ENCODE measurements at regions not wholly inside any gene's neighbourhood (a gene's known extent, or its start where the extent isn't known, plus 50 kb on each side); places are given as distances from the start of the nearest gene placed in this dataset.

GRCh38 chrX:39733745-39734144, 364.0 kb downstream of the BCOR start:
- no peak for DNase-seq (ENCODE audit: insufficient read length, low spot score)
- no peak for TF ChIP-seq CTCF (IDR thresholded peaks at IDR 0.05; ENCODE audit: insufficient read depth, missing control alignments)
- no peak for FAIRE-seq

- TF ChIP-seq CTCF (IDR thresholded peaks at IDR 0.05; ENCODE audit: insufficient read depth, missing control alignments), result no peak
- no peak for FAIRE-seq
Observed at GRCh38 chrX:39734174-39734776, 363.5 kb downstream of the BCOR start.

GRCh38 chrX:39736216-39737211, 361.2 kb downstream of the BCOR start:
- no peak for TF ChIP-seq CTCF (IDR thresholded peaks at IDR 0.05; ENCODE audit: insufficient read depth, missing control alignments)
- FAIRE-seq, result no peak
- DNase-seq (ENCODE audit: insufficient read length, low spot score), result no peak

More at GRCh38 chrX:39734174-39734776, 363.5 kb downstream of the BCOR start:
- DNase-seq (ENCODE audit: insufficient read length, low spot score), result no peak

GRCh38 chrX:39739585-39739984, 358.2 kb downstream of the BCOR start:
- FAIRE-seq (no peak), DNase-seq (ENCODE audit: insufficient read length, low spot score) (no peak)
- TF ChIP-seq CTCF (IDR thresholded peaks at IDR 0.05; ENCODE audit: insufficient read depth, missing control alignments), result no peak

- DNase-seq (ENCODE audit: insufficient read length, low spot score) (no peak), FAIRE-seq (no peak)
- no peak for TF ChIP-seq CTCF (IDR thresholded peaks at IDR 0.05; ENCODE audit: insufficient read depth, missing control alignments)
Observed at GRCh38 chrX:39740078-39740477, 357.7 kb downstream of the BCOR start.

- TF ChIP-seq CTCF (IDR thresholded peaks at IDR 0.05; ENCODE audit: insufficient read depth, missing control alignments), result no peak
- FAIRE-seq (no peak), DNase-seq (ENCODE audit: insufficient read length, low spot score) (no peak)
Observed at GRCh38 chrX:39741904-39742303, 355.9 kb downstream of the BCOR start.

GRCh38 chrX:39745818-39746217, 351.9 kb downstream of the BCOR start:
- no peak for TF ChIP-seq CTCF (IDR thresholded peaks at IDR 0.05; ENCODE audit: insufficient read depth, missing control alignments)
- DNase-seq (ENCODE audit: insufficient read length, low spot score), result no peak
- no peak for FAIRE-seq
